ENCODE measurements at regions not wholly inside any gene's neighbourhood (a gene's known extent, or its start where the extent isn't known, plus 50 kb on each side); places are given as distances from the start of the nearest gene placed in this dataset.

DNA sequence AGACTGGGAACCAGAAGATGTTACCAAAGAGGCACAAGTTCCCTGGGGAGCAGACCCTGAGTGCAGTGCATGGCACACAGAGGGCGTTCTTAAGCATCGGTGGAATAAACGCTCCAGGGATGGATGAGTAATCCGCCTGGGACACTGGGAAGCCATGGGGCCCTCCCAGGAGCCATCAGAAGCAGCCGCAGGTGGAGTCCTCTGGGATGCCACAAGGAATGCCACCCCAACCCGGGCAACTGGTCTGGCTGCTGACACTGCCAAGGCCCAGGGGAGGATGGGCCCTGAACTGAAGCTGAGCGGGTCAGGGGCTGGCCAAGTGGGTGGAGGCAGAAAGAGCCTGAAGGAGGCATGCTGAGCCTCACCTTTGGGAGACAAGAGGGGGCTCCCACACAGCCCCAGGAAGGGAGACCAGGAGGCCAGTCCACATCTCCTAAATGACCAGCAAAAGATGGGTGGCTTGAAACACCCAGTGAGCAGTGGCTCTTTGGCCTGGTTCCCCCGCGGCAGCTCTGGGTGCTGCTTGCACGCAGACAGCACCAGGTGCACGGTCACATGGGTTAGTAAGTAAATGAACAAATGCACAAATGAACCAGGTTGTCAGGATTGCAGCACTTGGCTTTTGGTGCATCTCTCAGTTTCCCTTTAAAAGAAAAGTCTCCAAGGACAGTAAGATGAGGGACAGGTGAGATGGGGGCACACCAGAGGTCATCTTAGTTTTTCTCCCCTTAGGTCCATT, 141.3 kb upstream of the ZMIZ1 start:
- TF ChIP-seq BHLHE40 (IDR thresholded peaks at IDR 0.05; ENCODE audit: borderline replicate concordance) (no peak), SP1 (IDR thresholded peaks at IDR 0.05) (no peak), FOXM1 (IDR thresholded peaks at IDR 0.05; ENCODE audit: borderline replicate concordance) (no peak), ZNF384 (IDR thresholded peaks at IDR 0.05) (no peak), FOXK2 (IDR thresholded peaks at IDR 0.05) (no peak), L3MBTL2 (conservative IDR thresholded peaks at IDR 0.05) (no peak), HDGF (IDR thresholded peaks at IDR 0.05; ENCODE audit: borderline replicate concordance) (no peak), NFRKB (IDR thresholded peaks at IDR 0.05) (no peak), CTBP1 (IDR thresholded peaks at IDR 0.05; ENCODE audit: borderline replicate concordance) (no peak), TARDBP (IDR thresholded peaks at IDR 0.05) (no peak), SUZ12 (IDR thresholded peaks at IDR 0.05) (no peak), ARNT (IDR thresholded peaks at IDR 0.05) (no peak), LEF1 (IDR thresholded peaks at IDR 0.05; ENCODE audit: borderline replicate concordance) (no peak)
- TF ChIP-seq, protein P1, sequence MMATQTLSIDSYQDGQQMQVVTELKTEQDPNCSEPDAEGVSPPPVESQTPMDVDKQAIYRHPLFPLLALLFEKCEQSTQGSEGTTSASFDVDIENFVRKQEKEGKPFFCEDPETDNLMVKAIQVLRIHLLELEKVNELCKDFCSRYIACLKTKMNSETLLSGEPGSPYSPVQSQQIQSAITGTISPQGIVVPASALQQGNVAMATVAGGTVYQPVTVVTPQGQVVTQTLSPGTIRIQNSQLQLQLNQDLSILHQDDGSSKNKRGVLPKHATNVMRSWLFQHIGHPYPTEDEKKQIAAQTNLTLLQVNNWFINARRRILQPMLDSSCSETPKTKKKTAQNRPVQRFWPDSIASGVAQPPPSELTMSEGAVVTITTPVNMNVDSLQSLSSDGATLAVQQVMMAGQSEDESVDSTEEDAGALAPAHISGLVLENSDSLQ (IDR thresholded peaks at IDR 0.05), result no peak

Measured in HEK293T (cell line).